ENCODE measurements at regions not wholly inside any gene's neighbourhood (a gene's known extent, or its start where the extent isn't known, plus 50 kb on each side); places are given as distances from the start of the nearest gene placed in this dataset.

GRCh38 chr1:79848316-79848715 is 841.8 kb upstream of the ADGRL4 start:
- DNase-seq (ENCODE audit: low read depth in 2 of 2) = no peak

GRCh38 chr1:79847700-79848099 is 841.2 kb upstream of the ADGRL4 start:
- DNase-seq (ENCODE audit: low read depth in 2 of 2) = no peak

- DNase-seq (ENCODE audit: low read depth in 2 of 2) = no peak
These were observed 839.4 kb upstream of the ADGRL4 start for GRCh38 chr1:79845936-79846335.

GRCh38 chr1:79842811-79843210 is 836.3 kb upstream of the ADGRL4 start:
- no peak for DNase-seq (ENCODE audit: low read depth in 2 of 2)

- no peak for DNase-seq (ENCODE audit: low read depth in 2 of 2)
These were observed 833.4 kb upstream of the ADGRL4 start for GRCh38 chr1:79839882-79840281.

GRCh38 chr1:79827446-79827845 is 820.9 kb upstream of the ADGRL4 start:
- no peak for DNase-seq (ENCODE audit: low read depth in 2 of 2)

GRCh38 chr1:79825551-79825950 is 819.0 kb upstream of the ADGRL4 start:
- DNase-seq (ENCODE audit: low read depth in 2 of 2) = no peak

GRCh38 chr1:79822053-79822452 is 815.5 kb upstream of the ADGRL4 start:
- DNase-seq (ENCODE audit: low read depth in 2 of 2) = no peak

GRCh38 chr1:79819140-79819539 is 812.6 kb upstream of the ADGRL4 start:
- no peak for DNase-seq (ENCODE audit: low read depth in 2 of 2)

- DNase-seq (ENCODE audit: low read depth in 2 of 2) = no peak
These were observed 810.6 kb upstream of the ADGRL4 start for GRCh38 chr1:79817031-79817560.

- no peak for DNase-seq (ENCODE audit: low read depth in 2 of 2)
These were observed 808.6 kb upstream of the ADGRL4 start for GRCh38 chr1:79815115-79815514.

GRCh38 chr1:79811173-79811572 is 804.6 kb upstream of the ADGRL4 start:
- no peak for DNase-seq (ENCODE audit: low read depth in 2 of 2)

- DNase-seq (ENCODE audit: low read depth in 2 of 2) = no peak
These were observed 802.4 kb upstream of the ADGRL4 start for GRCh38 chr1:79808816-79809475.

- DNase-seq (ENCODE audit: low read depth in 2 of 2) = no peak
These were observed 801.3 kb upstream of the ADGRL4 start for GRCh38 chr1:79807816-79808215.

- no peak for DNase-seq (ENCODE audit: low read depth in 2 of 2)
These were observed 791.0 kb upstream of the ADGRL4 start for GRCh38 chr1:79797487-79797886.

- DNase-seq (ENCODE audit: low read depth in 2 of 2) = no peak
These were observed 789.9 kb upstream of the ADGRL4 start for GRCh38 chr1:79796434-79796833.

- no peak for DNase-seq (ENCODE audit: low read depth in 2 of 2)
These were observed 785.8 kb upstream of the ADGRL4 start for GRCh38 chr1:79792219-79792930.

GRCh38 chr1:79791488-79792218 is 785.1 kb upstream of the ADGRL4 start:
- DNase-seq (ENCODE audit: low read depth in 2 of 2) = no peak

GRCh38 chr1:79790950-79791349 is 784.4 kb upstream of the ADGRL4 start:
- no peak for DNase-seq (ENCODE audit: low read depth in 2 of 2)

- no peak for DNase-seq (ENCODE audit: low read depth in 2 of 2)
These were observed 781.1 kb upstream of the ADGRL4 start for GRCh38 chr1:79787631-79788030.

GRCh38 chr1:79785964-79786363 is 779.4 kb upstream of the ADGRL4 start:
- DNase-seq (ENCODE audit: low read depth in 2 of 2) = no peak

GRCh38 chr1:79785561-79785960 is 779.0 kb upstream of the ADGRL4 start:
- no peak for DNase-seq (ENCODE audit: low read depth in 2 of 2)

- no peak for DNase-seq (ENCODE audit: low read depth in 2 of 2)
These were observed 774.7 kb upstream of the ADGRL4 start for GRCh38 chr1:79781261-79781660.

All from stimulated activated CD4-positive, alpha-beta T cell treated with anti-CD3 and anti-CD28 coated beads, Interleukin-12 subunit alpha, Interleukin-12 subunit beta, amount 100 ng/mL, for 24 hours (primary cell).